ENCODE measurements at regions not wholly inside any gene's neighbourhood (a gene's known extent, or its start where the extent isn't known, plus 50 kb on each side); places are given as distances from the start of the nearest gene placed in this dataset.
"Not testable (repeated sequence)": the region's sequence is repeated elsewhere in the genome, so short reads cannot be mapped to it uniquely, and the experiment has no call there.

DNA sequence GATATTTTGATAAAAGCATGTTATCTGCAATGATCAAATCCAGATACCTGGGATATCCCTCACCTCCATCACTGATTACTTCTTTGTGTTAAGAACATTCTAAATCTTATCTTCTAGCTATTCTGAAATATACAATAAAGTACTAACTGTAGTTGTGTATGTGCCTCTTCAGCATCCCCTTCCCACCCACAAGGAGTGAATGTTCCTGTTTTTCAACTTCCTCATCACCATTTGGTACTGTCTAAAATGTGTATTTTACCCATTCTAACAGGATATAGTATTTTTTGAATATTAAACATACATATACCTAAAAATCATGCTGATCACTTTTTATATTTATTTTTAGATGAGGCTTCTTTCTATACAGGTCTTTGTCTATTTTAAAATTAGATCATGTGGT is 1252.6 kb downstream of the TMEM121 start:
- DNase-seq (ENCODE audit: missing footprints), result no peak
- ATAC-seq, result no peak
- intact Hi-C loops (cut with DNase I), result no loop called here

DNA sequence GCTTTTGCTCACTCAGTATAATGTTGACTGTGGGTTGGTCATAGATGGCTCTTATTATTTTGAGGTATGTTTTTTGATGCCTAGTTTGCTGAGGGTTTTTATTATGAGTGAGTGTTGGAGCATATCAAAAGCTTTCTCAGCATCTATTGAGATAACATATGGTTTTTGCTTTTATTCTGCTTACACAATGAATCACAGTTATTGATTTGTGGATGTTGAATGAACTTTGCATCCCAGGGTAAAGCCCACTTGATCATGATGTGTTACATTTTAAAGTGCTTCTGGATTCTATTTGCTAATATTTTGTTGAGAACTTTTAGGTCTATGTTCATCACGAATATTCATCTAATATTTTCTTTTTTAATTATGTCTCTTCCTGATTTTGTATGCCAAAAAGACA is 1260.3 kb downstream of the TMEM121 start:
- ATAC-seq, result no peak
- DNase-seq (ENCODE audit: missing footprints), result no peak
- intact Hi-C loops (cut with DNase I), result no loop called here

DNA sequence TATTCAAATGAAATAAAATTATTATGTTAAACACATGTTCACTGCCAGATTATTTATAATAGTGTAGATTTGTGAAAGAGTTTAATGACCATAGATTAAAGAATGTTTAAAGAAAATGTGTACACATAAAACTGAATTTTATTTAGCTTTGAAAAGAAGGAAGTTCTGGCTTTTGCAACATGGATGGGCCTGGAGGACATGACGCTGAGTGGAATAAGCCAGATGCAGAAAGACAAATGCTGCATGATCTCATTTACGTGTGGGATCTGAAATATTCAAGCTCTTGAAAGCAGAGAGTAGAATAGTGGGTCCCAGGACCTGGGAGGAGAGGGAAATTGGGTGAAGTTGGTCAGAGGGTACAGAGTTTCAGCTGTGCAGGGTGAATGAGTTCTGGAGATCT is 1261.2 kb downstream of the TMEM121 start:
- no peak for DNase-seq (ENCODE audit: missing footprints)
- intact Hi-C loops (cut with DNase I), result no loop called here
- ATAC-seq, result no peak

DNA sequence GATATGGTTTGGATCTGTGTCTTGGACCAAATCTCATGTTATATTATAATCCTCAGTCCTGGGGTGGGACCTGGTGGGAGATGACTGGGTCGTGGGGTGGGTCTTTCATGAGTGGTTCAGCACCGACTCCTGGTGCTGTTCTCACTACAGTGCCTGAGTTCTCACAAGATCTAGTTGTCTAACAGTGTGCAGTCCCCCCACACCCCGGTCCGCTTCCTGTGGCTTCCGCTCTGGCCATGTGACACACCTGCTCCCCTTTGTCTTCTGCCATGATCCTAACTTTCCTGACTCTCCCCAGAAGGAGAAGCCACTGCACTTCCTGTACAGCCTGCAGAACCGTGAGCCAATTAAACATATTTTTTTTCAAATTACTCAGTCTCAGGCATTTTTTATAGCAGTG is 1262.2 kb downstream of the TMEM121 start:
- ATAC-seq, result no peak
- intact Hi-C loops (cut with DNase I), result no loop called here
- DNase-seq (ENCODE audit: missing footprints), result no peak

DNA sequence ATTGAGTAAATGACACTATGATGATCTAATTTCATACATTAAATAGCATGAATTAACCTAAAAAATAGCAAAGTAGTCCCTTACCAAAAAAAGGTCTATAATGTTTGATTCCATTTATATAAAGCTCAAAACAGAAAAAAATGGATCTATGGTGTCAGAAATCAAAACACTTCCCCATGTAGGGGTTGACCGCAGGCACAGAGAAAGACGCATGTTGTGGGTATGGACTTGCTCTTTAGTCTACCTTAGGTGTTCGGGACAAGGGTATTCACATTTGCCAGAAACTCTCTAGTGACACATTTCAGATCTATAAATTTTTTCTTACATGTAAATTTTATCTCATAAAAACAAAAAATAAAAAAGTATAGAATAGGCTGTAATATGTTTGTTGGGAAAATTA is 1262.9 kb downstream of the TMEM121 start:
- ATAC-seq, result no peak
- intact Hi-C loops (cut with DNase I), result no loop called here
- no peak for DNase-seq (ENCODE audit: missing footprints)

DNA sequence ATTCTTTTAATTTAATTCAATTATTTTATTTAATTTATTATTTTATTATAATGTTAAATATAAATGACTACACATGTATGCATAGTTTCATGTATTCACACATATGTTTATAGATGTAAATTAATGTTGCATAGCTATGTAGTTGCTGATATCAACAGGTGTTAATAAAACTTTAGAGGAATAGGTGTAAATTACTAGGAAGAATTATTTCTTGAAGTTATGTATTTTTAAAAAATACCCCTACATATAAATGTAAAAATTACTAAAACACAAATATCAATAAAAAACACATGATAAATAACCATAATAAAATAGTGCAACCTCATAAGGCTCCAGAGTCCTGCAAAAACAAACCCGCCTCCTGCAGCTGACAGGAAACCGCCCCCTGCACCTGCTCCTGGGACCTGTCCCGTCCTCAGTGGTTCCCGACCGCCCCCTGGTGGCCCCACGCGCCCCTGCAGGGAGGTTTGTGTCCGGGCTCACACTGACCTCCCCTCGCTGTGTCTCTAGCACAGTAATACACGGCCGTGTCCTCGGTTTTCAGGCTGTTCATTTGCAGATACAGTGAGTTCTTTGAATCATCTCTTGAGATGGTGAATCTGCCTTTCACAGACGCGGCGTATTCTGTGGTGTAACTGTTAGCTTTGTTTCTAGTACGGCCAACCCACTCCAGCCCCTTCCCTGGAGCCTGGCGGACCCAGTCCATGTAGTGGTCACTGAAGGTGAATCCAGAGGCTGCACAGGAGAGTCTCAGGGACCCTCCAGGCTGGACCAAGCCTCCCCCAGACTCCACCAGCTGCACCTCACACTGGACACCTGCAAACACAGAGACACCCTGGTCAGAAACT is 1264.0 kb downstream of the TMEM121 start:
- intact Hi-C loops (cut with DNase I), result no loop called here
- DNase-seq (ENCODE audit: missing footprints), result peak; percentile 85
- no peak for ATAC-seq

DNA sequence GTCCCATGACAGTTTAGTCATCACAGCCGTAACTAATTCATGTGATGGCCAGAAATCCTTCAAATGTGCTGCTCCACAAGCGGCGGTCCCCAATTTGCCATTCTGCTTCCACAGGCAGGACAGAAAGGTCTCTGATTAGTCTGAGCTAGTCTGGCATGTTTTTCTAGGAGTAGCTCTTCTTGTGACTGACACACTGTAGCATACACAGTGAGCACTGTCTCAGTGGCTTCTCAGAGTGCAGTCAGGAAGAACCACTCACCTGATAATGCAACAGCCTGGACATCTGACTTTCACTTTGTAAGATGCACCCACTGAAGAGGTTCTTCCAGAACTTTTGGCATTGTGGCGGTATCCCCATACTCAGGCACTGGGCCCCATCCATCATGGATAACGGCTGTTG is 1266.2 kb downstream of the TMEM121 start:
- ATAC-seq (no peak), DNase-seq (ENCODE audit: missing footprints) (no peak)
- intact Hi-C loops (cut with DNase I), result no loop called here

DNA sequence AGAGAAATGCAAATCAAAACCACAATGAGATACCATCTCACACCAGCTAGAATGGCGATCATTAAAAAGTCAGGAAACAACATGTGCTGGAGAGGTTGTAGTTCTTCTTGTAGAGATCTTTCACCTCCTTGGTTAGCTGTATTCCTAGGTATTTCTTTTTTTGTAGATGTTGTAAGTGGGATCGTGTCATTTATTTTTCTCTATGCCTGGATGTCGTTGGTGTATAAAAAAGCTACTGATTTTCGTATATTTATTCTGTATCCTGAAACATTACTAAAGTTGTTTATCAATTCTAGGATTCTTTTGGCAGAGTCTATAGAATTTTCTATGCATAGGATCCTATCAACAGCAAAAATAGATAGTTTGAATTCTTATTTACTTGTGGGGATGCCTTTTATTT is 1271.8 kb downstream of the TMEM121 start:
- DNase-seq (ENCODE audit: missing footprints); ATAC-seq; intact Hi-C loops (cut with DNase I): not testable (repeated sequence)

DNA sequence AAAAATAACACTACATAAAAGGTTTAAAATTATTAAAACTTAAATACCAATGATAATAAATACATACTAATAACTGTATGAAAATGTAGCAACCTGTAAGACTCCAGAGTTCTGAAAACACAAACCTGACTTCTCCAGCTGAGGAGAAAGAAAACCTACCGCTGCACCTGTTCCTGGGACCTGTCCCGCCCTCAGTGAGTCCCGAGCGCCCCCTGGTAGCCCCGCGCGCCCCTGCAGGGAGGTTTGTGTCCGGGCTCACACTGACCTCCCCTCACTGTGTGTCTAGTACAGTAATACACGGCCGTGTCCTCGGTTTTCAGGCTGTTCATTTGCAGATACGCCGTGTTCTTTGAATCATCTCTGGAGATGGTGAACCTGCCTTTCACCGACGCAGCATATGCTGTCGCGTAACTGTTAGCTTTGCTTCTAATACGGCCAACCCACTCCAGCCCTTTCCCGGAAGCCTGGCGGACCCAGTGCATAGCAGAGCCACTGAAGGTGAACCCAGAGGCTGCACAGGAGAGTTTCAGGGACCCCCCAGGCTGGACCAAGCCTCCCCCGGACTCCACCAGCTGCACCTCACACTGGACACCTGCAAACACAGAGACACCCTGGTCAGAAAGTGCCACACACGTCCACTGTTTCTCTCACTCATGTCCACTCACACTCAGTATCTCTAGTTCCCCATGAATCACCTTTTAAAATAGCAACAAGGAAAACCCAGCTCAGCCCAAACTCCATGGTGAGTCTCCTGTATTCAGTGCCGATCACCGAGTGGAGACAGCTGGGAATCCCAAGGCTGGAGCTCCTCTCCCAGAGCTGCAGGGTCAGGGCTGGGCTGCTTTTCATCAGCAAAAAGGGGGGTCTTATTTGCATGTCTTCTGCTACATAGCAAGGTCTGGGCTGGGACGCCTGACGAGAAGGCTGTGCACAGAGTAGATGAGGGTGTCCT is 1276.3 kb downstream of the TMEM121 start:
- no peak for ATAC-seq
- no peak for DNase-seq (ENCODE audit: missing footprints)
- intact Hi-C loops (cut with DNase I), result no loop called here

DNA sequence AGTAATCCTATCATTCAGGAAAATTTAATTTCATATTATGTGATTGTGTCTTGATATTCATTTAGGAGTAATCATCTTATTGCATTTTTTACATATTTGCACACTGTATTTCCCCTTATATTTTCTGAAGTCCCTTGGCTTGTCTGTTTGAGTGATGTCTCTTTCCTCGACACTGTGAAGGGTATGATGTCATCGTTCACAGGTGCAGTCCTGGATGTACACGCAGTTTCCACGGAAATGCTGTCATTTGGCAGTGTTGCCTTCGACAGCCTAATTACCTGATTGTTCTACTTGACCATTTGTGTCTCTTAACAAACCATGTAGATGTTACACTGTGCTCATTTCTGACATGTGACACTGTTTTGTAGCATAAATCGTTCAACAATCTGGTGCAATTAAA is 1277.0 kb downstream of the TMEM121 start:
- intact Hi-C loops (cut with DNase I), result no loop called here

DNA sequence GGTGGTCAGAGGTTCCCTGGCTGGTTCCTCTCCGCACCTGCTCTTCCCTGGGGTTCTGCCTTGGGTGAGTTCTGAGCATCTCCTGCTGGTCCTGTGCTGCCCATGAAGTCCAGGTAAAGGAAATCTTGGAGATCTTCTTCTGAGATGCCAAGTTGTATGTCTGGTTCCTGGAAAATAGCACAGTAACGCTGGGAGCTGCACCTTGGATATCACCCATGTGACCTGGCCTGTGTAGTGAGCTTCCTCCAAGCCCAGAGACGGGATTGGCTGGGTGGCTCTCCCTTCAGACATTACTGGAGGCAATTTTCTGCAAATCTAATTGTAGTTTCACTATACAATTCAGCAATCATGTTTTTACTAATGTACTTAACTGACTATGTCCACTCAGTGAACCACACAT is 1281.1 kb downstream of the TMEM121 start:
- intact Hi-C loops (cut with DNase I), result no loop called here
- ATAC-seq, result no peak
- no peak for DNase-seq (ENCODE audit: missing footprints)

More for the DNA sequence above, 1277.0 kb downstream of the TMEM121 start:
- DNase-seq (ENCODE audit: missing footprints) (no peak), ATAC-seq (no peak)

DNA sequence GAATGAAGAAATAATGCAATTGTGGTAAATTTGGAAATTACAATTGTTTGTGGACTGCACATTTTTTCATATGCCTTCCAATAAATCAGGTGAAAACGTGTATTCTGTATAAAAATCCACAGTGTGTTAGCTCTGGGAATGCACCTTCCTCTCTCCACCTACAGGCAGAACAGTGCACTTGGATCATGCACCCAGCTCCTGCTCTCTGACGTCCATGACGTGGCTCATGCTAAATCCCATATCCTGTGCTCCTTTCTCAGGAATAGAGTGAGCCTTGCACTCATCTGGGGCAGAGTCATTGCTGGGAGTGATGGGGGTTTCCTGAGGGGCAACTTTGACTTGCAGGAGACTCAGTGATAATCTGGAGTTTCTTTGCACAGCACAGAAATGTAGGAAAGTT is 1282.1 kb downstream of the TMEM121 start:
- no peak for ATAC-seq
- intact Hi-C loops (cut with DNase I), result no loop called here
- DNase-seq (ENCODE audit: missing footprints), result no peak

DNA sequence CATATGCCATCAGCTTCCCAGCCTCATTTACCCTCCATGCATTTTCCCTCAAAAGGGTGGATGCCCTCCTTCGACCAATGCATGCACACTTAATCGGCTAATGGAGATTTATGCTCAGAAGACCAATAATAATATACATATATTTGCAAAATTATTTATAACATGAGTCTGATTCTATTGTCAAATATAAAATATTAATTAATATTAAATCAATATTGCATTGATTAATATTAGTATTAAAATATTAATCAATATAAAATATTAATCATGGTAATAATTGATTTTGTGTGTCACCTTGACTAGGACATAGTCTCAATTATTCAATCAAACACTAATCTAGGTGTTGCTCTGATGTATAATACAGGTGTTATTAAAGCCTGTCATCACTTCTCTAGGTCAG is 1282.5 kb downstream of the TMEM121 start:
- ATAC-seq, result no peak
- no peak for DNase-seq (ENCODE audit: missing footprints)
- intact Hi-C loops (cut with DNase I), result no loop called here

DNA sequence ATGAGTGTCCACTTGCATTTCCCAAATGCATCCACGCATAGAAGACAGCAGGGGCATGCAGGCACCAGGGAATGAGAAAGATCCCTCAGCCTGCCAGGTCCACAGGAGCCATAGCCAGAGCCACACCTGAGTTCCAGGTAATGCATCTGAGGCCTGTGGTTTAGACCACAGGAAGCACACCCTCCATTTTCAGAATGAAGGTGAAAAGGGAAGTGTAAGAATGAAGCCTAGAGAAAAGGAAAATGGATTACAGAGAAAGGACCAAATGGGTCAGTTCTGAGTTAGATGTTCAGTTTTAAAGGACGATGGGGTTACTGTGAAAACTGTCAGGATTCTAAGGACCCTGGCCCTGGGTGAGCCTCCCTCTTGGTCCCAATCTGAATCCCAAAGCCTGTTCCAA is 1283.2 kb downstream of the TMEM121 start:
- ATAC-seq (no peak), DNase-seq (ENCODE audit: missing footprints) (no peak)
- intact Hi-C loops (cut with DNase I), result no loop called here

DNA sequence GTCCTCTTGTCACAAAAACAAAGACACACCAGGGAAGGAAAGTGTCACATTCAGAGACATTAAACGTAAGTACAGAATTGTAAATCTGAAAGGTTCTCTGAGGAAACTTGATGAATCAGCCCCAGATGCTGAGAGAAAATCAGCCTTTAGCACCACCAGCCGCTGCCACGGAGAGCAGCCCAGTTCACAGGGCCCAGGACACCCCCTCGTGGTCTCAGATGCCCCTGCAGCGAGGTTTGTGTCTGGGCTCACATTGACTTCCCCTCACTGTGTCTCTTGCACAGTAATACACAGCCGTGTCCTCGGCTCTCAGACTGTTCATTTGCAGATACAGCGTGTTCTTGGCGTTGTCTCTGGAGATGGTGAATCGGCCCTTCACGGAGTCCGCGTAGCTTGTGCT is 1283.8 kb downstream of the TMEM121 start:
- ATAC-seq; intact Hi-C loops (cut with DNase I); DNase-seq (ENCODE audit: missing footprints): not testable (repeated sequence)

DNA sequence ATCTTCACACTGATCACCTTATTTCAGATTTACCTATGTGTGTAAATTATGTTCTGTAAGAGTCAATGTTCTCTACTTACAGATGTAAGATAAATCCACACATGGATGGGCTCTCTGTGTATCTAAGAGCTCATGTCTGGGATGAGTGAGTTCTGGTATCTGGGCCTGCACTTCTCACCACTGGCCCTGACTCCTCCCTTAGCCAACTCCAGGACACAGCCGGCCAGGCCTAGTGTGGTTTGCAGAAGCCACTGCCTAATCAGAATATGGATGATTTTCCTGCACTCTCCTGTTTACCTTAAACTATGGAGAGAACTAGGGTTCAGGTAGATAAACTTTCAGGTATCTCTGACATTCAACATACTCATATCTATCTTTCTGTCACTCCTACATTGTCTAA is 1284.8 kb downstream of the TMEM121 start:
- DNase-seq (ENCODE audit: missing footprints), result no peak
- ATAC-seq, result no peak
- intact Hi-C loops (cut with DNase I), result no loop called here

DNA sequence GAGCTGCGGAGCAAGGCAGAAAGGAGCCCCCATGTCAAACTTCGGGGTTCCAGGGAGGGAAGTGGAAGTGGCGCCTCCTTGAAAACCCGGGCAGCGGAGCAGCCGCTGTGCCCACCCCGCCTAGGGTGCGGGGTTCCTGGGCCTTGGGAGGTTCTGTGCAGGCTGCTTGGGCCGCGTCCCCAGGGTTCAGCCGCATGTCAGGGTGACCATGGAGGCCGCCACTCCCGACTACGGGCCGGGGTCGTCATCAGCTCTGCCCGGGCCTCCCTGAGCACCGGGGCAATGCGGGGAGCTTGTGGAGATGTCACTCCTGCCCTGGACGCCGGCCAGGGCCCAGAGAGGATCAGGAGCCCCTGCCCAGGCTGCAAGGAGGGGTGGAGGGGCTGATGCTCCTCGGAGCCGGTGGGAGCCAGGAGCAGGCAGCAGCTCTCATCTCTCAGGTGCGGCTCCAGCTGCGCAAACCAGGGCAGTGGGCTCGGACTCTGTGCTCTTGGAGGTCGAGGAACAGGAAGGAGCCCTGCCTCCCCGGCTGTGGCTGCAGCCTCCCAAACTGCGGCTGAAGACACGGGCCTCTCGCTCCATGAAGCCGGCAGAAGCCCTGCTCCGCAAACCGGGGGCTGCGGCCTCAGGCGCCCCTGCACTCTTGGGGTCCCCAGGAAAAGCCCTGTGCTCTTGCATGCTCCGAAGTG is 1286.5 kb downstream of the TMEM121 start:
- intact Hi-C loops (cut with DNase I), result no loop called here
- no peak for ATAC-seq
- no peak for DNase-seq (ENCODE audit: missing footprints)

DNA sequence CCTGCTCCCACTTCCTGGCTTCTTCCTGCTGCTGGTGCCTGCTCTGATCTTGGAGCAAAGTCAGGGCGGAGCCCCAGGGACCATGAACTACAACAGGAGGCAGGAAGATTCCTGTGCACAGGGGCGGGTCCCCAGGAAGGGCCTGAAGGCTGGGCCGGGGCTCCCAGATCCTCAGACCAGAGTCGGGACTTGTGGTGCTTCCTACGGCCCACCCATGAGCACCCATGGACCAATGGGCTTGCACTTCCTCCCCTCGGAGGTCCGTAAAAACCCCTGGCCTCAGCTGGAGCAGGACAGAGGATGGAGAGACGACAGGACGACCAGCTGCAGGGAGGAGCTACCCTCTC is 1287.1 kb downstream of the TMEM121 start:
- no peak for ATAC-seq
- DNase-seq (ENCODE audit: missing footprints), result peak; percentile 61
- intact Hi-C loops (cut with DNase I), result no loop called here

DNA sequence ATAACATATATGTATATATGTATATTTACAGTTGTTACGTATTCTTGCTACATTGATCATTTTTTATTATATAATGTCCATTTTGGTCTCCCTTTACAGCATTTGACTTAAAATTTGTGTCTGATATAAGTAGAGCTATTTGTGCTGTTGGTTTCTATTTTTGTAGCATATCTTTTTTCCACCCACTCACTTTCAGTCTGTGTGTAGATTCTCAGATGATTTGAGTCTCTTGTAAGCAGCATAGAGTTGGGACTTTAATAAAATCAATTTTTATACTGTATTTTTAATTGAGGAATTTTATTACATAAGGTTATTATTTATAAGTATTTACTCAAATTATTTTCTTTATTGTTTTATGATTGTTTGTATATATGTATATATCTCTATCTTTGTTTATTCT is 1293.7 kb downstream of the TMEM121 start:
- ATAC-seq (no peak), DNase-seq (ENCODE audit: missing footprints) (no peak)
- intact Hi-C loops (cut with DNase I), result no loop called here

DNA sequence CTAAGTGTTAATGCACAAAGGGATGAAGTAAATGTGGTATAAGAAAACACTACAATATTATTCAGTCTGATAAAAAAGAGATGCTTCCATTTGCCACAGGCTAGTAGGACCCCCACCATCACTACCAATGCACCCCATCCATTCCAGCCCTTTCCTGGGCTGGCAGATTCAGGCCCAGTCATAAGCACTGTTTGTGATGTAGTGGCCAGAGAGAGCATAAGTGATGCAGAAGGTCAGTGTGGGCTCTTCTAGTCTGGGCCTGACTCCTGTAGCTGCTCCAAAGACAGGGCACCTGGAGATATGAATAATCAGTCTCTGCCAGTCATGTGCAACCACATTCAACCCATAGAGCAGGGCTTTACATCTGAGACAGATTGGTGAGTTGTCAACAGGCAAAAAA is 1294.7 kb downstream of the TMEM121 start:
- intact Hi-C loops (cut with DNase I), result no loop called here
- ATAC-seq (no peak), DNase-seq (ENCODE audit: missing footprints) (no peak)

Measured in Right ventricle myocardium inferior (tissue), 1 donor.